BLaER1 treated with 17β-estradiol and CSF1 and Interleukin-3, amounts not matched to agents 10 nM and 100 nM (cell line): ENCODE measurements at regions not wholly inside any gene's neighbourhood (a gene's known extent, or its start where the extent isn't known, plus 50 kb on each side); places are given as distances from the start of the nearest gene placed in this dataset.
A peak's percentile ranks its signal among the peaks of the same experiment; 100 is the strongest.
"Not testable (repeated sequence)": the region's sequence is repeated elsewhere in the genome, so short reads cannot be mapped to it uniquely, and the experiment has no call there.

Source experiments
- H3K27ac ChIP-seq, 11 experiments: shearing (Covaris generic); formaldehyde crosslinking; 2 replicates each; pipeline ENCODE4 v1.8.1; 2022
- H3K27me3 ChIP-seq, 11 experiments: shearing (Covaris generic); formaldehyde crosslinking; 2 replicates each; pipeline ENCODE4 v1.8.1; 2022
- H3K36me3 ChIP-seq, 11 experiments: shearing (Covaris generic); formaldehyde crosslinking; 2 replicates each; pipeline ENCODE4 v1.8.1; 2022
- H3K4me1 ChIP-seq, 10 experiments: shearing (Covaris generic); formaldehyde crosslinking; 2 replicates each; pipeline ENCODE4 v1.8.1; 2022
- H3K4me2 ChIP-seq, 11 experiments: shearing (Covaris generic); formaldehyde crosslinking; 2 replicates each; pipeline ENCODE4 v1.8.1; 2022
- H3K4me3 ChIP-seq, 10 experiments: shearing (Covaris generic); formaldehyde crosslinking; 2 replicates each; pipeline ENCODE4 v1.8.1; 2022
- H3K9ac ChIP-seq, 11 experiments: shearing (Covaris generic); formaldehyde crosslinking; 2 replicates each; pipeline ENCODE4 v1.8.1; 2022
- H3K9me3 ChIP-seq, 11 experiments: shearing (Covaris generic); formaldehyde crosslinking; replicated peaks in 1 of 11; 2 replicates each; pipeline ENCODE4 v1.8.1; 2022
- H4K20me1 ChIP-seq, 11 experiments: shearing (Covaris generic); formaldehyde crosslinking; 2 replicates each; pipeline ENCODE4 v1.8.1; 2022
- Cebpa-rat ChIP-seq, 11 experiments: shearing (Covaris generic); IDR thresholded peaks; 2 replicates each; pipeline ENCODE4 v1.8.1; 2022

DNA sequence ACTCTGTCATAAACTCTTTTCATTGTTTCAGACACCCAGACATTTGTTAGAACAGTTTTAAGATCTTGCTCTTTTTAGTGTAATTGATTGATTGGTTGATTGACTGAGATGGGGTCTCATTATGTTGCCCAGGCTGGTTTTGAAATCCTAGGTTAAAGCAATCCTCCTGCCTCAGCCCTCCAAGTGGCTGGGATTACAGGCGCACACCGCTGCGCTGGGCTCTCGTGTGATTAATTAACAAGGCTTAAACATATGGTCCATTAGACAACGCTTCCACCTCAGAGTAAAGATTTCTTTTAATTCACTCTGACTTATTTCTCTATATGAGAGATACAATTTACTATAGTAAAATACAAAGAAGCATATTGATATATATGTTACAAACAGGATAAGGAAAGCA lies 114.0 kb upstream of the C2CD4B start:
- H3K9me3 ChIP-seq: peaks cover 16 to 89% (median 24%) of the 10 kb centered on the region in 11 experiments
- H3K9ac ChIP-seq: 0 out of 22 replicates have a peak overlapping the region, but pooled peaks of 1 of the 11 experiments have one; percentile 28
- peaks cover 0 to 37% (median 5%) of the 10 kb centered on the region in 10 experiments; a peak in 12 of 20 replicates for H3K4me1 ChIP-seq
- peaks cover 0 to 7% (median 0%) of the 10 kb centered on the region in 11 experiments; a peak in 2 of 22 replicates for H3K36me3 ChIP-seq
- H3K27ac ChIP-seq: 0 out of 22 replicates have a peak overlapping the region, but pooled peaks of 1 of the 11 experiments have one; percentile 28
- peak overlapping the region in 2 of 11 experiments; percentile 51 to 60; a peak in 4 of 22 replicates for H3K4me2 ChIP-seq
- H3K4me3 ChIP-seq: no peak overlapping the region
- no peaks in the 10 kb centered on the region for H3K27me3 ChIP-seq
- no peaks in the 10 kb centered on the region for H4K20me1 ChIP-seq
- no peak for TF ChIP-seq Cebpa-rat (IDR thresholded peaks at IDR 0.05)

DNA sequence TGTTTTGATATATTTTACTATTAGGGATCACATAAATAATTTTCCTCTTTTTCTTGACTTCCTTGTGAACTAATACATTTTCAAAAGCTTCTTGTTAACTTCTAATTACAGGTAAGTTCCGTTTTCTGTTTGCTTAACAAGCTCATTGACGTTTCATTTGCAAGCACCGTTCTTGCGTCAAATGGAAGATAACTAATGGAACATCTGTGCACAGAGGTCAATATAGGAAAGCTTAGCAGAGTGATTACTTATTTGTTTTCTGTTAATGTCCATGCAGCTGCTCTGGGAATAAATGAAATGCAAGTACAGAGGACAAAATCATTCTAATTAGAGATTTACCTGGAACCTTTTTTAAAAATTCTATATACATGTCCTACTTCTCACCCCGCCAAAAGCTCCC lies 115.5 kb upstream of the C2CD4B start:
- peaks cover 0 to 37% (median 5%) of the 10 kb centered on the region in 10 experiments; a peak in 12 of 20 replicates for H3K4me1 ChIP-seq
- H3K4me3 ChIP-seq: peak overlapping the region in 2 of 10 experiments; percentile 26 to 34; a peak in 4 of 20 replicates
- no peaks in the 10 kb centered on the region for H3K27me3 ChIP-seq
- H3K4me2 ChIP-seq: peak overlapping the region in 2 of 11 experiments; percentile 51 to 60; a peak in 3 of 22 replicates
- no peak overlapping the region for H3K27ac ChIP-seq
- peaks cover 16 to 74% (median 24%) of the 10 kb centered on the region in 11 experiments for H3K9me3 ChIP-seq
- H3K9ac ChIP-seq: no peak overlapping the region
- H4K20me1 ChIP-seq: no peaks in the 10 kb centered on the region
- no peak for TF ChIP-seq Cebpa-rat (IDR thresholded peaks at IDR 0.05)
- peaks cover 0 to 7% (median 0%) of the 10 kb centered on the region in 11 experiments; a peak in 2 of 22 replicates for H3K36me3 ChIP-seq

DNA sequence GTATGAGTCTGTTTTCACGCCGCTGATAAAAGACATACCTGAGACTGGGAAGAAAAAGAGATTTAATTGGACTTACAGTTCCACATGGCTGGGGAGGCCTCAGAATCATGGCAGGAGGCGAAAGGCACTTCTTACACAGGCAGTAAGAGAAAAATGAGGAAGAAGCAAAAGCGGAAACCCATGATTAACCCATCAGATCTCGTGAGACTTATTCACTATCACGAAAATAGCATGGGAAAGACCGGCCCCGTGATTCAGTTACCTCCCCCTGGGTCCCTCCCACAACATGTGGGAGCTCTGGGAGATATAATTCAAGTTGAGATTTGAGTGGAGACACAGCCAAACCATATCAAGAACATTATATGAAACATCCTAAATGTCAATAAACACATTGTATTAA lies 116.7 kb upstream of the C2CD4B start:
- H3K9ac ChIP-seq, H4K20me1 ChIP-seq, H3K36me3 ChIP-seq, H3K27me3 ChIP-seq: not testable (repeated sequence)
- peak overlapping the region in 10 of 11 experiments; percentile 4 to 55 (median 19); a peak in 12 of 22 replicates for H3K4me2 ChIP-seq
- H3K4me3 ChIP-seq: peak overlapping the region in 3 of 10 experiments; percentile 34 to 41 (median 41); a peak in 8 of 20 replicates
- peaks cover 0 to 43% (median 5%) of the 10 kb centered on the region in 10 experiments; a peak in 12 of 20 replicates for H3K4me1 ChIP-seq
- peaks cover 16 to 62% (median 21%) of the 10 kb centered on the region in 11 experiments for H3K9me3 ChIP-seq
- H3K27ac ChIP-seq: peak overlapping the region in 6 of 11 experiments; percentile 1 to 68 (median 56); a peak in 10 of 22 replicates

DNA sequence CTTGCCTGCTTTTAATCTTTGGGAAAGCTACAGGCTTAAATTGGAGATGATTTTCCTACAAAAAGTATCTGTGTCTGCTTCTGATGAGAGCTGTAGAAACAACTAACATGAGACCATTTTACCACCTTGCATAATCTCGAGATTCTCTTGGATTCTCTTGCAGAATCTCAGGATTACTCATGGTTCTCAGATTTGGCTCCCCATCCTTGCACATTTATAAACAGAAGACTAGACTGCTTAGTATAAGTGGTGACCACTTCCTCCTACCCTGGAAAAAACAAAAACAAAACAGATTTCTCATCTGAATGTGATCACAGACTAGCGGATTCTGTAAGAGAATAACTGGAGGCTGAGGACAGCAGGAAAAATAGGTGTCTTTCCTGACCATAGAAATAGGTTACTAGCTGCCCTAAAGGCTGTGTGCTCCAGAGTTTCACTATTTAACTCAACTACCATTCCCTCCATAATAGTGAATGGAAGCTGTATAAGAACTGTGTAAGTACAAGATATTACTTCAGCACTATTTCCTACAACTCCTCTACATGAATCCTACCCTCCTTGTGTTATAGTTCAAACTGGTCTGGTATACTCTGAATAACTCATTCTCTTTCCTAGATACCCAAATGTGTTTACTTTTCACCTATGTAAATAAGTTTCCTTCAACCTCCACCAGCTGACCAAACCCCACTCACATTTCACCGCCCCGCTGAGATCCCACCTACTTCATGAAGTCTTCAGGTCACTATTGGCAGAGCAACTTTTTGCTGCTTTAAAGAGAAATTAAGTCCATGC lies 122.2 kb upstream of the C2CD4B start:
- Histone ChIP-seq H3K4me1 (peaks cover 0 to 17% (median 0%) of the 10 kb centered on the region in 10 experiments; a peak in 5 of 20 replicates), H3K27ac (peak overlapping the region in 3 of 11 experiments; percentile 27 to 46 (median 43); a peak in 4 of 22 replicates), H3K36me3 (no peaks in the 10 kb centered on the region), H3K9ac (0 out of 22 replicates have a peak overlapping the region, but pooled peaks of 1 of the 11 experiments have one; percentile 18), H3K4me3 (no peak overlapping the region), H3K4me2 (peak overlapping the region in 2 of 11 experiments; percentile 57 to 70; a peak in 4 of 22 replicates), H3K9me3 (peaks cover 16 to 50% (median 22%) of the 10 kb centered on the region in 11 experiments; a peak in 21 of 22 replicates), H3K27me3 (no peaks in the 10 kb centered on the region), H4K20me1 (no peaks in the 10 kb centered on the region)
- TF ChIP-seq Cebpa-rat (IDR thresholded peaks at IDR 0.05): no peak

DNA sequence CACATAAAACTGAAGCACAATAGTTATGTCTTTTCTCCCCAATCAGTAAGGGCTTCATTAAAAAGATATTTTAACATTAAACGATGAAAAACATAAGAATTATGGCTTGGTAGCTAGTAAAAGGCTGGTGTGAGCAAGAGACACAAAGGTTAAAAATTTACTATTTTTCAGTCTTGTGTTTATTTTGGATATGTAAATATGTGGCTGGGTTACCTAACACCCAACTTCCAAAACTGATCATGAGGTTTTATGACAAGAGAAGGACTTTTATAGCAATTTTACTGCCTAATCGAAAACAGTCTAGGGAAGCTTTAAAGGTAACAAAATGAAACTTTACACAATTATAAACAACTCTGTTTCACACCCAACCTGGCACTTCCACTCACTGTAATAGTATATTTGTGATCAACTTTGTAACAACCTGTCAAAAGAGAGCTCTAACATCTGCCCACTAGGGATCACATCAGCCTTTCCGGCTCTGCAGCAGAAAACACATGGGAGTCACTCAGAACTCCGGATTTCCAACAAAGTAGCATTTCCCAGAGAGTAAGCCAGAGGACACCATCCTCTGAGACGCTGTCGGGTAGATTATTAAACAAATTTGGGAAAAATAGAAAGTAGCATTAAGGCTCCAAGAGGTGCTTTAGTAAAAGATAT lies 123.4 kb upstream of the C2CD4B start:
- H3K4me3 ChIP-seq: no peak overlapping the region
- no peak overlapping the region for H3K27ac ChIP-seq
- H3K36me3 ChIP-seq: no peaks in the 10 kb centered on the region
- no peak for TF ChIP-seq Cebpa-rat (IDR thresholded peaks at IDR 0.05)
- H3K9me3 ChIP-seq: peaks cover 10 to 46% (median 20%) of the 10 kb centered on the region in 11 experiments; a peak in 19 of 22 replicates
- no peak overlapping the region for H3K9ac ChIP-seq
- no peak overlapping the region for H3K4me2 ChIP-seq
- peaks cover 0 to 17% (median 0%) of the 10 kb centered on the region in 10 experiments; a peak in 4 of 20 replicates for H3K4me1 ChIP-seq
- no peaks in the 10 kb centered on the region for H3K27me3 ChIP-seq
- H4K20me1 ChIP-seq: no peaks in the 10 kb centered on the region

DNA sequence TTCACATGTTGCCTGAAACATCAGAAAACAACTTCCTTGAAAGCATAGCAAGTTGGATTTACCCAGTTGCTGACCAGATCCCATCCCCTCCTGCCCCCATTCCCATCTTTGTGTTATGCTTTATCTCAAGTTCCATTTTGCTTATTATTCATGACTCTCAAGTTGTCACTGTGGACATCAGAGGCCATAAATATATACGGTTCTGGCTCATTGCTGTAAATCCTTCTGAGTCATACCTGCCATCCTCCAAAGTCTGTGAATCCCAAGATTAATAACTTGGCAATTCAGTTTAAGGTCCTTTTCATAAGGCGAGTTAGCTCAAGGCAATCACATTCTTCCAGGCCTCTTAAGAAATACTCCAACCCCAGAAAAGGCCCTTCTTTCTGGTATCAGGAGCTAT lies 126.2 kb upstream of the C2CD4B start:
- no peaks in the 10 kb centered on the region for H3K36me3 ChIP-seq
- no peak for TF ChIP-seq Cebpa-rat (IDR thresholded peaks at IDR 0.05)

DNA sequence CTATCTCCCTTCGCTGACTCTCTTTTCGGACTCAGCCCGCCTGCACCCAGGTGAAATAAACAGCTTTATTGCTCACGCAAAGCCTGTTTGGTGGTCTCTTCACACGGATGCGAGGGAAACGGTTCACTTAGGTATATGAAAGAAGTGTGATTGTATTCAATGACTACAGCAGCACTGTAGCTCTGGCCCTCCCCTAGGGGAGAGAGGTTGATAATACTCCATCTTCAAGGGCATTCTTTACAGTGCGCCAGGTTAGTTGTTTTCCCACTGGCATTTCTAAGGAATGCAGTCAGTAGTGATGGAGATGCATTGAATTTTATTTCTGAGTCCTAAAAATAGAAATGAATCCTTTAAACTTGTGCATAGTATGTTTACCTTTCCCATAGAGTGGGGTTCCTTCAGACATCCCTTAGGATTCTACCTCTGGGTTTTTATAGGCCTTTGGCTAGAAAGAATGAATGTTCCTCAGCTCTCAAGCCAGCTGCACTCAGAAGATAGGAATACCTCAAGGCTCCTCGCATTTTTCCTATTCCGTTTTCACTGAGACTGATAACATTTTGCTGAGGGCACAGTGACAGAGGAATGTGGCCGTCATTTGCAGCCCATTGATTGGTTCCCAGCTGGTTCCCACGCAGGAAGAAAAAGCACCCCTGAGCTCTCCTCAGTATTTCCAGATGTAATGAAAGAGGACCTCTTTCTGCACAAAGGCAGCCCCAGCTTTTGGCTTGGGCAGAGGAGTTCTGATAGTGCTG lies 131.8 kb upstream of the C2CD4B start:
- no peak overlapping the region for H3K9ac ChIP-seq
- no peak overlapping the region for H3K27ac ChIP-seq
- no peaks in the 10 kb centered on the region for H3K36me3 ChIP-seq
- H3K9me3 ChIP-seq: peaks cover 5 to 32% (median 13%) of the 10 kb centered on the region in 11 experiments; a peak in 15 of 22 replicates
- no peak overlapping the region for H3K4me2 ChIP-seq
- H4K20me1 ChIP-seq: no peaks in the 10 kb centered on the region
- H3K4me3 ChIP-seq: no peak overlapping the region
- no peaks in the 10 kb centered on the region for H3K27me3 ChIP-seq
- no peak for TF ChIP-seq Cebpa-rat (IDR thresholded peaks at IDR 0.05)
- H3K4me1 ChIP-seq: peaks cover 0 to 10% (median 0%) of the 10 kb centered on the region in 10 experiments; a peak in 6 of 20 replicates

More for the DNA sequence above, 126.2 kb upstream of the C2CD4B start:
- Histone ChIP-seq H3K4me2 (no peak overlapping the region), H4K20me1 (no peaks in the 10 kb centered on the region), H3K4me3 (no peak overlapping the region), H3K27me3 (no peaks in the 10 kb centered on the region), H3K27ac (no peak overlapping the region), H3K9ac (no peak overlapping the region), H3K9me3 (peaks cover 17 to 44% (median 28%) of the 10 kb centered on the region in 11 experiments; a peak in 20 of 22 replicates), H3K4me1 (peaks cover 0 to 16% (median 0%) of the 10 kb centered on the region in 10 experiments; a peak in 4 of 20 replicates)

DNA sequence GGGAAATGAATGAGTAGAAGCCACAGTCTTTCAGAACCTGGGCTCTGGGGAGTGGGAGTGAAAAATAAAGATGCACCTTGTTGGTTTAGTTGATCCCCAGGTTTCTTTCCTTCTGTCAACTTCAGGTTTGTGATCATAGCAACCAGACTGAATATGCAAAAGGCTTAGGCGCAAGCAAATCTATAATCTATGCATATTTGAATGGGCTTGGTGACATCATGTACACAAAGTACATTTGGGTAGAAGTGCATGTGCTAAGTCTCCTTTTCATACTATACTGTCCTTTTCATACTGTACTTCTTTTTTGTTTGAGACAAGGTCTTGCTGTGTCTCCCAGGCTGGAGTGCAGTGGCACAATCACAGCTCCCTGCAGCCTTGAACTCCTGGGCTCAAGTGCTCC lies 132.4 kb upstream of the C2CD4B start:
- Histone ChIP-seq H3K4me2 (no peak overlapping the region), H3K9me3 (peaks cover 1 to 26% (median 12%) of the 10 kb centered on the region in 11 experiments; a peak in 14 of 22 replicates), H3K27me3 (no peaks in the 10 kb centered on the region), H3K4me3 (no peak overlapping the region), H3K36me3 (no peaks in the 10 kb centered on the region), H3K27ac (no peak overlapping the region), H4K20me1 (no peaks in the 10 kb centered on the region), H3K4me1 (peaks cover 0 to 14% (median 4%) of the 10 kb centered on the region in 10 experiments; a peak in 11 of 20 replicates), H3K9ac (no peak overlapping the region)
- TF ChIP-seq Cebpa-rat (IDR thresholded peaks at IDR 0.05): no peak
